RWPE1 (cell line): ENCODE measurements at regions not wholly inside any gene's neighbourhood (a gene's known extent, or its start where the extent isn't known, plus 50 kb on each side); places are given as distances from the start of the nearest gene placed in this dataset.
"Not testable (repeated sequence)": the region's sequence is repeated elsewhere in the genome, so short reads cannot be mapped to it uniquely, and the experiment has no call there.

Experiments
- CTCF ChIA-PET: fragments of 350-600 bp; sonication (Branson Sonifier 250); formaldehyde crosslinking; extraction: SDS; loops from one replicate; lab custom pipeline; 2021; lab: Yijun Ruan, JAX
- POLR2A ChIA-PET: fragments of 400-600 bp; formaldehyde crosslinking; extraction: SDS; loops from one replicate; lab custom pipeline; 2020; ENCODE audit warnings: antibody characterized with exemption; ENCODE audit not compliant: low non-redundant PET; lab: Yijun Ruan, JAX
- DNase-seq: peaks from one replicate; pipeline ENCODE4 v3.0.0; 2012; ENCODE audit warnings: low spot score
- H3K27ac ChIP-seq: fragments of 450-650 bp; 2 replicates; pipeline ENCODE4 v1.5.1; 2017
- TF ChIP-seq, protein P1 (sequence below): fragments of 450-650 bp; conservative IDR thresholded peaks from 2 replicates; pipeline ENCODE4 v1.5.1; 2017; ENCODE audit warnings: low read depth, mild to moderate bottlenecking

DNA sequence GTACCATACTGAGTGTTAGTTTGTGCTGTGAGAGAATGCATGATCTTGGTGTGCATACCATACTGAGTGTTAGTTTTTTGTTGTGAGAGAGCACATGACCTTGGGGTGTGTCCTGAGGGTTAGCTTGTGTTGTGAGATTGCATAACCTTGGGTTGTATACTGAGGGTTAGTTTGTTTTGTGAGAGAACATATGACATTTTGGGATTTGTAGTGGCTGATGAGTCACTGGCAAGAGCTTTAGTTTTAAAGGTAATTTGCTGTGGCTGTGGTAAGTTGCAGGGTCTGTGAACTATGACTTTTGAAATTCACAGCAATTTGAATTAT, 1068.3 kb upstream of the EDIL3 start:
- no peak for DNase-seq
- CTCF ChIA-PET = interaction anchor here (0.6 kb wide), 2 partner anchors 23 to 1381 kb away, joined by 4 read pairs; no protein-coding TSS in a partner anchor
- H3K27ac ChIP-seq = no peak overlapping the region
- POLR2A ChIA-PET = no interaction called here
- TF ChIP-seq, protein P1, sequence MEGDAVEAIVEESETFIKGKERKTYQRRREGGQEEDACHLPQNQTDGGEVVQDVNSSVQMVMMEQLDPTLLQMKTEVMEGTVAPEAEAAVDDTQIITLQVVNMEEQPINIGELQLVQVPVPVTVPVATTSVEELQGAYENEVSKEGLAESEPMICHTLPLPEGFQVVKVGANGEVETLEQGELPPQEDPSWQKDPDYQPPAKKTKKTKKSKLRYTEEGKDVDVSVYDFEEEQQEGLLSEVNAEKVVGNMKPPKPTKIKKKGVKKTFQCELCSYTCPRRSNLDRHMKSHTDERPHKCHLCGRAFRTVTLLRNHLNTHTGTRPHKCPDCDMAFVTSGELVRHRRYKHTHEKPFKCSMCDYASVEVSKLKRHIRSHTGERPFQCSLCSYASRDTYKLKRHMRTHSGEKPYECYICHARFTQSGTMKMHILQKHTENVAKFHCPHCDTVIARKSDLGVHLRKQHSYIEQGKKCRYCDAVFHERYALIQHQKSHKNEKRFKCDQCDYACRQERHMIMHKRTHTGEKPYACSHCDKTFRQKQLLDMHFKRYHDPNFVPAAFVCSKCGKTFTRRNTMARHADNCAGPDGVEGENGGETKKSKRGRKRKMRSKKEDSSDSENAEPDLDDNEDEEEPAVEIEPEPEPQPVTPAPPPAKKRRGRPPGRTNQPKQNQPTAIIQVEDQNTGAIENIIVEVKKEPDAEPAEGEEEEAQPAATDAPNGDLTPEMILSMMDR = no peak

DNA sequence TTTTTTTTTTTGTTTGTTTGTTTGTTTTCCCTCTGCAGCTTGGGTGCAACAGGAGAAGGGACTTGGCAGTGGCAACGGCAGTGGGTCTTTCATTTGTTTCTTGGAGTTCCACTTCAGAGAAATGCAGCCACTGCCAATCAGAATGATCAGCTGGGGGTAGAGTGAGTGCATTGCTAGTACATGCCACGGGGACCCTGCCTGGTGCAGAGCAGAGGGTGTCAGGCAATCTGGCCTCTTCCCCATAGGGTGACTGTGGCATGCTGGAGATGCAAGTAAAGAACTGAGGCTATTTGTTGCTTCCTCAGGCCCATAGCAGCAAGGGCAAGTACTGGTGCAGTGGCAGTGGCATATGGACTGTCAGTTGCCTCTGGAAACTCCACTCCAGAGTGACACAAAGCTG, 1073.6 kb upstream of the EDIL3 start:
- POLR2A ChIA-PET = no interaction called here
- no peak for DNase-seq
- CTCF ChIA-PET = no interaction called here
- no peak overlapping the region for H3K27ac ChIP-seq
- TF ChIP-seq, protein P1 = no peak

DNA sequence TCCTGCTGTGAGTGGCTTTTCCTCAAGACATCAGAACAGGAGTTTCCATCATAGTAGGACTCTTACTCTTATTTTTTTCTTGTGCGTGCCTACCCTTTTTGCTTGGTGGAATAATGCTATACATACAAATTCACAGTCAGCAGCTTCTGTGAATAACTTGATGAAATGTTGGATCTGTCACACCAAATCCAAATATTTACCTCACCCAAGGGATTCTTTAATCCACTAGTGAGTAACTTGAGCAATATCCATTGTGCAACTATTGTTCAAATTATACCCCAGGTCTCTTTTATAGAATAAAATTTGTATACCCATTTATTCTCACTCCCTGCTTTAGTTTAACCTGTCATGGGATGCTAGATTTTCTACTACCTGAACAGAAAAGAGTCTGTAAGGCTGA, 1078.3 kb upstream of the EDIL3 start:
- no peak overlapping the region for H3K27ac ChIP-seq
- ChIA-PET POLR2A (no interaction called here), CTCF (no interaction called here)
- TF ChIP-seq, protein P1 = no peak
- no peak for DNase-seq

DNA sequence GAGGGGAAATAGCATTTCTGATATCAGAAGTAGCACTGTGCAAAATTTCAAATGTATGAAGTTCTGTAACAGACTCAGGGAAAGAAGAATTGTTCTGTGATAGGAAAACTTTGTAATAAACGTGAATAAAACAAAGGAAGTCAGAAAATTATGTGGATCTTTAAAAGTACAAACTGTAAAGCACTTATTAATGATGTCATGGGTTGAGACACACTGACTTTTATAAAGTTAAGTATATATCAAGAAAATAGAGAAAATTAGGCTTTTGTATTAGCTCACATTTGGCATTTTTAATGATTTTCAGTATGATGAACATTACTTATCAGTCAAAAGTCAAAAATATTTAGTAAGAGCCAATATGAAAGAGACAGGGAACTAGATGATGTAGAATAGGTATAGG, 1081.7 kb upstream of the EDIL3 start:
- no peak overlapping the region for H3K27ac ChIP-seq
- DNase-seq = no peak
- CTCF ChIA-PET = no interaction called here
- POLR2A ChIA-PET = no interaction called here
- TF ChIP-seq, protein P1 = no peak

DNA sequence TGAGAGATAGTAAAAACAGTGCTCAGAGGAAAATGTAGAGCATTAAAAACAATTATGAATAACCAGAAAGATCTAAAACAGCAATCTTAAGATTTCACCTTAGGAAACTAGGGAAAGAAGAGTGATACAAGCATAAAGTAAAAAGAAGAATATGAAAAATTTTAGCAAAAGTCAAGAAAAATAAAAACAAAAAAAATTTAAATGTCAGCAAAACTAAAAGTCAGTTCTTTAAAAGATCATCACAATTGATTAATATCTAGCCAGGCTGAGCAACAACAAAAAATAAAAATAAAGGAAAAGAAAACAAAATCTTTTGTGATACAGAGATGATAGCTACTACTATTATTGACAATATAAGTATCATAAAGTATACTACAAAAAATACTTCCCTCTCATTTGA, 1088.1 kb upstream of the EDIL3 start:
- ChIA-PET CTCF (no interaction called here), POLR2A (no interaction called here)
- TF ChIP-seq, protein P1 = no peak; the same call in 1 of the 2 replicates
- DNase-seq = no peak
- H3K27ac ChIP-seq = no peak overlapping the region

DNA sequence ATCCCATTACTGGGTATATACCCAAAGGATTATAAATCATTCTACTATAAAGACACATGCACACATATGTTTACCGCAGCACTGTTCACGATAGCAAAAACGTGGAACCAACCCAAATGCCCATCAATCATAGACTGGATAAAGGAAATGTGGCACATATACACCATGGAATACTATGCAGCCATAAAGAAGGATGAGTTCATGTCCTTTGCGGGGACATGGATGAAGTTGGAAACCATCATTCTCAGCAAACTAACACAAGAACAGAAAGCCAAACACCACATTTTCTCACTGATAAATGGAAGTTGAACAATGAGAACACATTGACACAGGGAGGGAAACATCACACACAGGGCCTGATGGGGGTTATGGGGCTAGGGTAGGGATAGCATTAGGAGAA, 1090.5 kb upstream of the EDIL3 start:
- DNase-seq, POLR2A ChIA-PET, H3K27ac ChIP-seq: not testable (repeated sequence)
- CTCF ChIA-PET = interaction anchor here (0.7 kb wide), 1 partner anchor 78 kb away, joined by 7 read pairs; no protein-coding TSS in a partner anchor

DNA sequence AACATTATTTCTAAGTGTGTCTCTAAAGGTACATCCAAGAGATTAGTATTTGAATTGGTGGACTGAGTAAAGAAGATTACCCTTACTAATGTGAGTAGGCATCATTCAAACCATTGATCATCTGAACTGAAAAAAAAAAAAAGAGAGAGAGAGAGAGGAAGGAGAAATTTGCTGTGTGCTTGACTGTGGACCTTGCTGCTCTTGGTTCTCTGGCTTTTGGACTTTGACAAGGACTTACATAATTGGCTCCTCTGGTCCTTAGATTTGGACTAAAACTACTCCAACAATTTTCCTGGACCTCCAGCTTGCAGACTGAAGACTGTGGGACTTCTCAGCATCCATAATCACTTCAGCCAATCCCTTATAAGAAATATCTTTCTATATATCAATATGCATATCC, 1091.9 kb upstream of the EDIL3 start:
- POLR2A ChIA-PET = no interaction called here
- CTCF ChIA-PET = interaction anchor here (0.6 kb wide), 1 partner anchor 24 kb away, joined by 4 read pairs; no protein-coding TSS in a partner anchor
- TF ChIP-seq, protein P1 = no peak
- H3K27ac ChIP-seq = no peak overlapping the region
- no peak for DNase-seq
